ENCODE measurements at regions not wholly inside any gene's neighbourhood (a gene's known extent, or its start where the extent isn't known, plus 50 kb on each side); places are given as distances from the start of the nearest gene placed in this dataset.

DNA sequence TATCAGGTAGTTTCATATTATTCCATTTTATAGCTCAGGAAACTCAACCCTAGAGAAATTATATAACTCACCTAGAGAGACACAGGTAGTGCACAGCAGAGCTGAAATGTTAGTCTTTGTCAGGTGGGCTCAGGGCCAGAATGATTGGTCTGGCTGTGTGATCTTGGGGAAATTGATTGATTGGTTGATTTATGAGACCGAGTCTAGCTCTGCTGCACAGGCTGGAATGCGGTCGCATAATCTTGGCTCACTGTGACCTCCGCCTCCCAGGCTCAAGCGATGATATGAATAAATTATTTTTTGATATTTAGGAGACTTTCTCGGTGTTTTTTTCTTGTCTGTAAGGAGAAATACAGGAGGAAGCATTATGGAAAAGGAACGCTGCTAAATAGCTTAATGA is 239.9 kb upstream of the SLC10A2 start:
- TF ChIP-seq YY1 (IDR thresholded peaks at IDR 0.05; ENCODE audit: insufficient read depth, insufficient read length) (no peak), SUZ12 (IDR thresholded peaks at IDR 0.05; ENCODE audit: extremely low read depth, insufficient read depth, insufficient read length) (no peak)
